Dendritic cell treated with granulocyte-macrophage colony-stimulating factor and Interleukin-4, amounts not matched to agents 40 ng/mL and 50 ng/mL, for 4 days (primary cell): ENCODE measurements at regions not wholly inside any gene's neighbourhood (a gene's known extent, or its start where the extent isn't known, plus 50 kb on each side); places are given as distances from the start of the nearest gene placed in this dataset.

Source experiments
- H3K27ac Mint-ChIP-seq: one replicate; pipeline ENCODE4 v1.8.0; 2022; ENCODE audit warnings: mild to moderate bottlenecking, mixed read lengths
- H3K27me3 Mint-ChIP-seq: one replicate; pipeline ENCODE4 v1.8.0; 2022; ENCODE audit warnings: mild to moderate bottlenecking, mixed read lengths
- H3K36me3 Mint-ChIP-seq: one replicate; pipeline ENCODE4 v1.8.0; 2022; ENCODE audit warnings: low read depth, mixed read lengths
- H3K4me1 Mint-ChIP-seq: one replicate; pipeline ENCODE4 v1.8.0; 2022; ENCODE audit warnings: low read depth, mixed read lengths
- H3K4me3 Mint-ChIP-seq: one replicate; pipeline ENCODE4 v1.8.0; 2022; ENCODE audit warnings: mild to moderate bottlenecking, moderate library complexity, mixed read lengths
- H3K9me3 Mint-ChIP-seq: one replicate; pipeline ENCODE4 v1.8.0; 2022; ENCODE audit warnings: mixed read lengths
- intact Hi-C: fragments of 100-400 bp; cut with micrococcal nuclease; formaldehyde crosslinking; loops from one replicate; pipeline ENCODE4 v1.15.0; 2022

GRCh38 chr11:26898799-26899198 lies 95.1 kb upstream of the FIBIN start:
- H3K4me1 Mint-ChIP-seq, result no peaks in the 10 kb centered on the region
- intact Hi-C loops, result no loop called here
- no peak overlapping the region for H3K27ac Mint-ChIP-seq
- H3K9me3 Mint-ChIP-seq, result peaks cover 35% of the 10 kb centered on the region
- H3K4me3 Mint-ChIP-seq, result no peak overlapping the region
- no peaks in the 10 kb centered on the region for H3K36me3 Mint-ChIP-seq
- no peaks in the 10 kb centered on the region for H3K27me3 Mint-ChIP-seq

DNA sequence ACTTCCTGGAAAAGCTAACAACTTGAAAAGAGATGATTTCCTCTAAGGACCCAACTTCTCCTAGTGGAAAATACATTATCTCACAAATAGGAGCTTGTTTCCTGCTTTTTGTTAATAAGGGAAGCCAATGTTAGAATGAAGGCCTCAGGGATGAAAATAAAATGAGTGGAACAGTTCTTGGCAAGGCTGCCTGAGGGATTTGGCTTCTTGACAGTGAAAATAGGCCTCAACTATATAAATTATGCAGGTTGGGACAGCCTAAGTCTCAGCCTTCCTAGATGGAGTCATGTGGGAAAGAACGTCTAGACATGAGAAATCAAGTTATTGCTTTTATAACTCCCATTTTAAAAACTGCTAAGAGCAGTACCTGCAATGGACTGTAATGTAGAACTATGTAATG lies 92.8 kb upstream of the FIBIN start:
- H3K27ac Mint-ChIP-seq, result no peak overlapping the region
- no peaks in the 10 kb centered on the region for H3K36me3 Mint-ChIP-seq
- H3K9me3 Mint-ChIP-seq, result peaks cover 24% of the 10 kb centered on the region
- H3K4me1 Mint-ChIP-seq, result no peaks in the 10 kb centered on the region
- intact Hi-C loops, result no loop called here
- H3K4me3 Mint-ChIP-seq, result no peak overlapping the region
- H3K27me3 Mint-ChIP-seq, result no peaks in the 10 kb centered on the region

- Mint-ChIP-seq H3K4me3 (no peak overlapping the region), H3K4me1 (no peaks in the 10 kb centered on the region), H3K27me3 (no peaks in the 10 kb centered on the region), H3K9me3 (peaks cover 10% of the 10 kb centered on the region), H3K36me3 (no peaks in the 10 kb centered on the region), H3K27ac (no peak overlapping the region)
- intact Hi-C loops, result no loop called here
Observed at GRCh38 chr11:26904132-26904531, 89.8 kb upstream of the FIBIN start.

DNA sequence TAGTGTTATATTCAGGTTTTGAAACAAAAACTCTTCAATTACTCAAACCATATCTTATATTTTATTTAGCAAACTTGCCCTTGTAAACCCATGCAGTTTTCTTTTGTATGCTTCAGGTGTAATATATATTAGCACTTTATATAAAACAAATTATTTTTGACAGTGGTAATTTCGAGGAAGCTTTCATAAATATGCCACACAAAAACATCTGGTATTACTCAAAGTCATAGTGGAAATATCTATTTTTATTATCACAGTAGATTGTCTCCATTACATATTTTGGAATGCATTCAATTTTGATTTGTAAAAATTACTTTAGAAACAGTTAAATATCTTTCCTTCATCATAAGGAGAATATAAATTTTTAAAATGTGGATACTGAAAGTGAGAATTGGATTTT lies 89.1 kb upstream of the FIBIN start:
- H3K4me3 Mint-ChIP-seq, result no peak overlapping the region
- intact Hi-C loops, result no loop called here
- H3K27ac Mint-ChIP-seq, result no peak overlapping the region
- peaks cover 10% of the 10 kb centered on the region for H3K9me3 Mint-ChIP-seq
- no peaks in the 10 kb centered on the region for H3K36me3 Mint-ChIP-seq
- H3K4me1 Mint-ChIP-seq, result no peaks in the 10 kb centered on the region
- no peaks in the 10 kb centered on the region for H3K27me3 Mint-ChIP-seq

DNA sequence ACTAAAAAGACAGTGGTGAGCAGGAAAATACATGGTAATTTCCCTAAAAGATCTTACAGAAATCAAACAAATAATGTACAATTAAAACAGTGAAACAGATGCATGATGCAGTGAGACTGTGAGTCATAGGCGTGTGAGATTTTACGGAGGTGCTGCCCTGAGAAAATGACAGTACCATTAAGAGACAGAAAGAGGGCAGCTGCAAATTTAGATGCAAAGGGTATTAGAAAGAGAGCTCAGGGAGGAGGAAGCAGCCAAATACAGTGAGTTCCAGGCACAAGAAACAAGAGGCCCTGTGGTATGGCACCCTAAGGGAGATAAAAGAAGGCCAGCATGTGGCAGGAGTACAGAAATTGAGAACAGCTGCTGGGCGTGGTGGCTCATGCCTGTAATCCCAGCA lies 88.5 kb upstream of the FIBIN start:
- Mint-ChIP-seq H3K4me3 (no peak overlapping the region), H3K9me3 (peaks cover 5% of the 10 kb centered on the region), H3K4me1 (no peaks in the 10 kb centered on the region), H3K27ac (no peak overlapping the region), H3K27me3 (no peaks in the 10 kb centered on the region), H3K36me3 (no peaks in the 10 kb centered on the region)
- intact Hi-C loops, result no loop called here

GRCh38 chr11:26909515-26909914 lies 84.4 kb upstream of the FIBIN start:
- Mint-ChIP-seq H3K4me1 (no peaks in the 10 kb centered on the region), H3K36me3 (no peaks in the 10 kb centered on the region), H3K27ac (no peak overlapping the region), H3K9me3 (no peaks in the 10 kb centered on the region), H3K4me3 (no peak overlapping the region), H3K27me3 (no peaks in the 10 kb centered on the region)
- intact Hi-C loops, result no loop called here

GRCh38 chr11:26909991-26910591 lies 83.8 kb upstream of the FIBIN start:
- Mint-ChIP-seq H3K36me3 (no peaks in the 10 kb centered on the region), H3K4me3 (no peak overlapping the region), H3K27ac (no peak overlapping the region), H3K4me1 (no peaks in the 10 kb centered on the region), H3K9me3 (no peaks in the 10 kb centered on the region), H3K27me3 (no peaks in the 10 kb centered on the region)
- intact Hi-C loops, result no loop called here

- no peaks in the 10 kb centered on the region for H3K27me3 Mint-ChIP-seq
- H3K27ac Mint-ChIP-seq, result no peak overlapping the region
- no peaks in the 10 kb centered on the region for H3K4me1 Mint-ChIP-seq
- peaks cover 23% of the 10 kb centered on the region for H3K9me3 Mint-ChIP-seq
- intact Hi-C loops, result no loop called here
- H3K36me3 Mint-ChIP-seq, result no peaks in the 10 kb centered on the region
- no peak overlapping the region for H3K4me3 Mint-ChIP-seq
Observed at GRCh38 chr11:26914968-26915367, 78.9 kb upstream of the FIBIN start.

DNA sequence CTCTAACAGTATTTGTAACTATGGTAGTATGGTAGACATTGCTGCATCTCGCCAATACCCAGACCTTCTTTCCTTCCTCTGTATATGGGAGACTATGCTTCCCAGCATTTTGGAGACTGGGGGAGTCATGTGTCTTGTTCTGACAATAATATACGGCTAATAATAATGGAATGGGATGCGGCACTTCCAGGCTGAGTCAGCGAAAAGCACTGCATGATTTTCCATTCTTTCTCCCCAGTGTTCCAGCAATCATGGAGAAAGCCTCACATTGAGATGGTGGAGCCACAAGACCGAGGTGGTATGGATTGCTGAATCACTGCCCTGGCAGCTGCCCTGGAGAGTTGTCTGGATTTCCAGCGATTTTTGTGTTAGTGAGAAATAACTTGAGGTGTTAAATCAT lies 77.1 kb upstream of the FIBIN start:
- intact Hi-C loops, result no loop called here
- no peaks in the 10 kb centered on the region for H3K4me1 Mint-ChIP-seq
- H3K4me3 Mint-ChIP-seq, result no peak overlapping the region
- H3K9me3 Mint-ChIP-seq, result peaks cover 23% of the 10 kb centered on the region
- no peaks in the 10 kb centered on the region for H3K36me3 Mint-ChIP-seq
- no peaks in the 10 kb centered on the region for H3K27me3 Mint-ChIP-seq
- no peak overlapping the region for H3K27ac Mint-ChIP-seq

DNA sequence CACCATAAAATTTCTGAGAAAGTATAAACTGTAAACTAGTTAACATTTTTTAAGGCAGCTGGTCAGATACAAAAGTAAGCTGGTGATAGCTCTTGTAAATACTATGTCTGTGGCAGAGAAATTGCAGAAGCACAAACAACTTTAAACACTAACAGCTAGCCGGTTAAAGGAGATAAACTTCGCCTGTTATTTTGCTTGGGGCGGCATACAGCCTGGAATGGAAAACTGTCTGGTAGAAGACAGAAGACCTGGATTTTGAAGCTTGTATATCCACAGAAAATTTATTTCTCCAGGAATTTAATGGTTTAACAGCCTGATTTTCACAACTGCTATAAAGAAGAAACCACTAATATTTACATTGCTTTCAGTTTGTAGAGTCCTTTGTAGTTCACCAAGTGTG lies 65.3 kb upstream of the FIBIN start:
- Mint-ChIP-seq H3K4me3 (no peak overlapping the region), H3K27ac (no peak overlapping the region), H3K36me3 (no peaks in the 10 kb centered on the region), H3K27me3 (no peaks in the 10 kb centered on the region), H3K9me3 (peaks cover 60% of the 10 kb centered on the region), H3K4me1 (no peaks in the 10 kb centered on the region)
- intact Hi-C loops, result no loop called here

DNA sequence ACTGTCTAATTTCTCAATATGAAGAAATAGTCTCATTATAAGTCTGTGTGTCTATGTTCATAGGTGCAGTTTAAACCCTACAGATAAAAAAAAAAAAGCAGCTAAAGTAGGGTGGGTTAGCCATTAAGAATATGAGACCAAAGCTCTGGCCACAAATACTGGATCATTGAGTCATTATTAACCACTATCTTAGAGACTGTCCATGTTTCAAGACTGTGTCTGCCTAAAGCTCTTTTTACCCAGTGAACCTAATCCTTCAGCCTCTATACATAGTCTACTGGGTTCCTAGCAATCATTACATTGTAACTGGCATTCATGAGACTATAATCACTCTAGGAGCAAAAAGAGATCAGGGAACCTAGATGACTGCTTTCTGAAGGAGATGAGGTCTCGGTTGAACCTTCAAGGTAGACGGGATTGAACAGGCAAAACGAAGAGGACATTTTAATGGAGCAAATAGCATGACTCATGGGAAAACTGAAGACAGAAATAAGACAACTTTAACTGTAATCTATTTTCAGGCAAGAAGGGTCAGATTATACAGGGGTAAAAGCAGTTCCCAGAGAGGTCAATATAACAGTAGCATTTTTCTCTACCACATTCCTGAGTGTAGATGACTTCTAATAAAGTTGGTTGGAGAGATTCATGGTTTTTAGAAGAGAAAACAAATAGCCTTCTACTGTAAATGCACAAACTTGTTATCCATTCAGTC lies 64.0 kb upstream of the FIBIN start:
- intact Hi-C loops, result no loop called here
- Mint-ChIP-seq H3K36me3 (no peaks in the 10 kb centered on the region), H3K4me3 (no peak overlapping the region), H3K27me3 (no peaks in the 10 kb centered on the region), H3K4me1 (no peaks in the 10 kb centered on the region), H3K27ac (no peak overlapping the region), H3K9me3 (peaks cover 60% of the 10 kb centered on the region)

GRCh38 chr11:26930518-26931247 lies 63.2 kb upstream of the FIBIN start:
- Mint-ChIP-seq H3K9me3 (peaks cover 60% of the 10 kb centered on the region), H3K4me3 (no peak overlapping the region), H3K27ac (no peak overlapping the region), H3K36me3 (no peaks in the 10 kb centered on the region), H3K4me1 (no peaks in the 10 kb centered on the region), H3K27me3 (no peaks in the 10 kb centered on the region)
- intact Hi-C loops, result no loop called here

- H3K4me3 Mint-ChIP-seq, result no peak overlapping the region
- no peaks in the 10 kb centered on the region for H3K4me1 Mint-ChIP-seq
- no peaks in the 10 kb centered on the region for H3K27me3 Mint-ChIP-seq
- peaks cover 55% of the 10 kb centered on the region for H3K9me3 Mint-ChIP-seq
- intact Hi-C loops, result no loop called here
- H3K36me3 Mint-ChIP-seq, result no peaks in the 10 kb centered on the region
- H3K27ac Mint-ChIP-seq, result no peak overlapping the region
Observed at GRCh38 chr11:26931248-26931631, 62.7 kb upstream of the FIBIN start.

- Mint-ChIP-seq H3K27ac (no peak overlapping the region), H3K27me3 (no peaks in the 10 kb centered on the region), H3K4me1 (no peaks in the 10 kb centered on the region), H3K4me3 (no peak overlapping the region), H3K9me3 (peaks cover 48% of the 10 kb centered on the region), H3K36me3 (no peaks in the 10 kb centered on the region)
- intact Hi-C loops, result no loop called here
Observed at GRCh38 chr11:26931881-26932280, 62.0 kb upstream of the FIBIN start.
